ENCODE measurements at regions not wholly inside any gene's neighbourhood (a gene's known extent, or its start where the extent isn't known, plus 50 kb on each side); places are given as distances from the start of the nearest gene placed in this dataset.

DNA sequence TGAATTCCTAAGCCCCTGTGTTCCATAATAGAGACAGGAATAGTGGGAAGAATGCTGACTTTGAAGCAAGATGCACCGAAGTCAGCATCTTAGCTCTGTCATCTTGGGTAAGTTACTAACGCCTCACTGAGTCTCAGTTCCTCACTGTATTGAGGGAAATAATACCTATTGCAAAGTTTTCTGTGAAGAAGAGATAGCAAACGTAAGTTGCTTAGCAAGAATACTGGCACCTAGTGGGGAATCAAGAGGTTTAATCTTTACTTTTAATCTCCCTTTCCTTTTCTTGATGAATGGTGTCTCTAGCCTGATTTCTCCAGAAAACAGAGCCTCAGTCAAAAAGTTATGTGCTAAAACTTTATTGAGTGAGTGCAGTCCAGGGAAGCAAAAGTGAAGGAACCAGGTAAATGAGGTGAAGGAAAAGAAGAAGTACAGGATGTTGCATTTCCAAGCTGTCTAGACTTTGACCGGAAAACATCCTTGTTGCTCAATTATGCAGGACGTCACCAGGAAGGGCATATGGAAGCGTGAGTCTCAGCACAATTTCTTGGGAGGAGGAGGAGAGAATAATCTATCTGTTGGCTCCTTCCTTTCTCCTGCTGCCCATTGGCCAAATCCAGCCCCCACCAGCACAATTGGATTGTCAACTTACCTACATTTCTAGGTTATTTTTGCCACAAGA is 210.0 kb downstream of the B3GLCT start:
- no peaks in the 10 kb centered on the region for H3K9me3 ChIP-seq
- H3K4me3 ChIP-seq, result no peak overlapping the region
- H3K27ac ChIP-seq (replicated peaks in 1 of 4), result peak overlapping the region in 1 of 4 donors; percentile 38
- H3K27me3 ChIP-seq, result peaks cover 0 to 4% (median 0%) of the 10 kb centered on the region in 4 donors
- 61% methylated on average over 6 of the region's 6 CpGs for WGBS
- TF ChIP-seq, protein P1, sequence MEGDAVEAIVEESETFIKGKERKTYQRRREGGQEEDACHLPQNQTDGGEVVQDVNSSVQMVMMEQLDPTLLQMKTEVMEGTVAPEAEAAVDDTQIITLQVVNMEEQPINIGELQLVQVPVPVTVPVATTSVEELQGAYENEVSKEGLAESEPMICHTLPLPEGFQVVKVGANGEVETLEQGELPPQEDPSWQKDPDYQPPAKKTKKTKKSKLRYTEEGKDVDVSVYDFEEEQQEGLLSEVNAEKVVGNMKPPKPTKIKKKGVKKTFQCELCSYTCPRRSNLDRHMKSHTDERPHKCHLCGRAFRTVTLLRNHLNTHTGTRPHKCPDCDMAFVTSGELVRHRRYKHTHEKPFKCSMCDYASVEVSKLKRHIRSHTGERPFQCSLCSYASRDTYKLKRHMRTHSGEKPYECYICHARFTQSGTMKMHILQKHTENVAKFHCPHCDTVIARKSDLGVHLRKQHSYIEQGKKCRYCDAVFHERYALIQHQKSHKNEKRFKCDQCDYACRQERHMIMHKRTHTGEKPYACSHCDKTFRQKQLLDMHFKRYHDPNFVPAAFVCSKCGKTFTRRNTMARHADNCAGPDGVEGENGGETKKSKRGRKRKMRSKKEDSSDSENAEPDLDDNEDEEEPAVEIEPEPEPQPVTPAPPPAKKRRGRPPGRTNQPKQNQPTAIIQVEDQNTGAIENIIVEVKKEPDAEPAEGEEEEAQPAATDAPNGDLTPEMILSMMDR (IDR thresholded peaks at IDR 0.05), result no peak
- TF ChIP-seq EP300 (IDR thresholded peaks at IDR 0.05) (no peak), POLR2AphosphoS5 (IDR thresholded peaks at IDR 0.05) (no peak), POLR2A (IDR thresholded peaks at IDR 0.05; ENCODE audit: low read depth) (no peak)
- DNase-seq (ENCODE audit: extremely low spot score), result peak; percentile 45
- H3K4me1 ChIP-seq, result no peaks in the 10 kb centered on the region
- H3K36me3 ChIP-seq, result no peaks in the 10 kb centered on the region
- intact Hi-C loops (cut with DNase I), result no loop called here

DNA sequence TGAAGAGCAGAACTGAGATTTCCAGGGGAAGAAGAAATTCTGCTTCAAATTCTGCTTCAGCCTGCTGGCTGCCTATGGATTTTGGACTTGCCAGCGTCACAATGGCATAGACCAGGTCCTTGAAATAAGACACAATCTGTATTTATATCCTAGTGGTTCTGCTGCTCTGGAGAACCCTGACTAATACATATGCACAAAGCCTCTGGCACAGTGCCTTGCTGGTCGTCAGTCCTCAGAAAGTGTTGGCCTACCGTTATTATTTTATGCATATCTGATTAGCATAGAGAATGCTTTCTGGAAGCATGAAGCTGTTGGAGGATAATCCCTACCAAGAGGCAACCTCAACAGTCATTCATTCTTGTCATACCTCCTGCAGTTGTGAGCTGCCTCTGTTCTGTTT is 213.7 kb downstream of the B3GLCT start:
- 60% methylated on average over 3 of the region's 3 CpGs for WGBS
- Histone ChIP-seq H3K4me1 (no peaks in the 10 kb centered on the region), H3K36me3 (no peaks in the 10 kb centered on the region), H3K4me3 (no peak overlapping the region), H3K27me3 (peaks cover 0 to 4% (median 0%) of the 10 kb centered on the region in 4 donors), H3K27ac (replicated peaks in 1 of 4) (no peak overlapping the region), H3K9me3 (no peaks in the 10 kb centered on the region)
- TF ChIP-seq POLR2AphosphoS5 (IDR thresholded peaks at IDR 0.05) (no peak), EP300 (IDR thresholded peaks at IDR 0.05) (no peak), POLR2A (IDR thresholded peaks at IDR 0.05; ENCODE audit: low read depth) (no peak)
- TF ChIP-seq, protein P1 (IDR thresholded peaks at IDR 0.05), result no peak
- peak; percentile 29 for DNase-seq (ENCODE audit: extremely low spot score)
- intact Hi-C loops (cut with DNase I), result no loop called here

DNA sequence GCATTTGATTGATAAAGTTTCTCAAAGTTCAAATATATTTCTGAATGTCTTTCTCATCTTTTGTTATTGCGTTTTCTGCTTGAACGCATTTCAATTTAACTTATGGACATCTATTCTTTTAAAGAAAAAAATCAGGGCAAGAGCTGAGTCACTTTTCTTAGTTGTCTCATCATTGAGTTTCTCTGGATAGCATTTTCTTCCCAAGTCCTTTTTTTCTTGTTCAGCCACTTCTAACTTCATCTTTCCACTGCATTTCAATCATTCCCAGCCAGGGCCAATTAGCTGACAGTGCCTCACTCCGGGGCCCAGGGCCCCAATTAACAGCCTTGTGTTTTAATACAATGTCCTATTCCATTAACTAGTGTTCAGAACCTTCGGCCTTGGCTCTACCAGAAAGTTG is 216.3 kb downstream of the B3GLCT start:
- intact Hi-C loops (cut with DNase I), result no loop called here
- TF ChIP-seq POLR2A (IDR thresholded peaks at IDR 0.05; ENCODE audit: low read depth), result no peak
- TF ChIP-seq EP300 (IDR thresholded peaks at IDR 0.05), result no peak
- TF ChIP-seq POLR2AphosphoS5 (IDR thresholded peaks at IDR 0.05), result no peak
- TF ChIP-seq, protein P1 (IDR thresholded peaks at IDR 0.05), result no peak
- no peak for DNase-seq (ENCODE audit: extremely low spot score)
- no peak overlapping the region for H3K4me3 ChIP-seq
- no peak overlapping the region for H3K27ac ChIP-seq (replicated peaks in 1 of 4)
- no peaks in the 10 kb centered on the region for H3K9me3 ChIP-seq
- no peaks in the 10 kb centered on the region for H3K4me1 ChIP-seq
- 86% methylated on average over 4 of the region's 4 CpGs for WGBS
- no peaks in the 10 kb centered on the region for H3K36me3 ChIP-seq
- H3K27me3 ChIP-seq, result peaks cover 0 to 4% (median 0%) of the 10 kb centered on the region in 4 donors

DNA sequence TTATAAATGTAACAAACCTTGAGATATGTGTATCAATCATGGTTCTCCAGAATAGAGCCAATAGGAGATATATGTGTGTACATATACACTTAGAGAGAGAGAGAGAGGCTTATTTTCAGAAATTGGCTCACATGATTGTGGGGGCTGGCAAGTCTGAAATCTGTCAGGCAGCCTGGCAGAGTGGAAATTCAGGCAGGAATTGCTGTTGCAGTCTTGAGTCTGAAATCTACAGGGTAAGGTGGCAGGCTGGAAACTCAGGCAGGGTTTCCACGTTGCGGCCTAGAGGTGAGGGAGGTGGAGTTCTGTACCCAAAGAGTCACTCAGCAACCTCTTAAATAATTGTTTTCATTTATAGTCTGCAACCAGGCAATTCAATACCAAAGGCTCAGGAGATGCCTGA is 218.4 kb downstream of the B3GLCT start:
- Histone ChIP-seq H3K36me3 (no peaks in the 10 kb centered on the region), H3K27ac (replicated peaks in 1 of 4) (no peak overlapping the region), H3K9me3 (no peaks in the 10 kb centered on the region), H3K4me3 (no peak overlapping the region), H3K27me3 (peaks cover 0 to 4% (median 0%) of the 10 kb centered on the region in 4 donors), H3K4me1 (no peaks in the 10 kb centered on the region)
- no peak for TF ChIP-seq POLR2A (IDR thresholded peaks at IDR 0.05; ENCODE audit: low read depth)
- TF ChIP-seq, protein P1 (IDR thresholded peaks at IDR 0.05), result no peak
- no peak for TF ChIP-seq EP300 (IDR thresholded peaks at IDR 0.05)
- no peak for TF ChIP-seq POLR2AphosphoS5 (IDR thresholded peaks at IDR 0.05)
- 86% methylated on average over 2 of the region's 2 CpGs for WGBS
- peak; percentile 77 for DNase-seq (ENCODE audit: extremely low spot score)
- intact Hi-C loops (cut with DNase I), result no loop called here

Data from esophagus muscularis mucosa (tissue), 4 donors.